Stomach (tissue), 8 donors: ENCODE measurements at regions not wholly inside any gene's neighbourhood (a gene's known extent, or its start where the extent isn't known, plus 50 kb on each side); places are given as distances from the start of the nearest gene placed in this dataset.
A peak's percentile ranks its signal among the peaks of the same experiment; 100 is the strongest.

Experiments
- DNase-seq, 2 donors: peaks; one replicate each; pipeline versions ENCODE4 v3.0.0 to v3.0.0-alpha.2; 2013 to 2019
- H3K27ac ChIP-seq, 5 donors: fragments of 200-600 bp in 4 of 5; sonication (generic) in 4 of 5; one replicate each; pipeline ENCODE4 v1.5.1; 2013 to 2019; ENCODE audit warnings: mild to moderate bottlenecking in 1 of 5, moderate library complexity in 1 of 5
- H3K27me3 ChIP-seq, 3 donors: fragments of 200-600 bp; sonication (generic); one replicate each; pipeline ENCODE4 v1.5.1; 2017 to 2019; ENCODE audit warnings: mixed run types in 1 of 3
- H3K36me3 ChIP-seq, 4 donors: fragments of 200-600 bp; sonication (generic); 1 replicate in 3 of 4; 2 replicates in 1 of 4; pipeline ENCODE4 v1.5.1; 2016 to 2019
- H3K4me1 ChIP-seq, 4 donors: fragments of 200-600 bp; sonication (generic); one replicate each; pipeline ENCODE4 v1.5.1; 2016 to 2019
- H3K4me3 ChIP-seq, 4 donors: fragments of 200-600 bp; sonication (generic) in 3 of 4; one replicate each; pipeline ENCODE4 v1.5.1; 2016 to 2019; ENCODE audit warnings: mild to moderate bottlenecking in 1 of 4
- H3K9me3 ChIP-seq, 4 donors: fragments of 200-600 bp; sonication (generic); one replicate each; pipeline ENCODE4 v1.5.1; 2016 to 2019
- EP300 ChIP-seq: sonication (generic); formaldehyde crosslinking; IDR thresholded peaks from one replicate; pipeline ENCODE4 v1.6.1; 2017; ENCODE audit warnings: antibody characterized with exemption
- POLR2A ChIP-seq, 4 donors: fragments of 450-650 bp; IDR thresholded peaks; one replicate each; pipeline ENCODE4 v1.6.1; 2016; ENCODE audit warnings: antibody characterized with exemption in 4 of 4, control low read depth in 2 of 4, mild to moderate bottlenecking in 1 of 4, moderate library complexity in 1 of 4
- POLR2AphosphoS5 ChIP-seq, 3 donors: sonication (generic); formaldehyde crosslinking; IDR thresholded peaks; one replicate each; pipeline ENCODE4 v1.6.1; 2016; ENCODE audit warnings: antibody characterized with exemption in 3 of 3
- WGBS, 5 donors: extraction: QIAGEN DNeasy Blood & Tissue Kit in 3 of 5; methylation state at CpG; one replicate each; pipeline versions ENCODE4 v1.1.5 to v1.1.7; 2013 to 2018; 5-methylcytosine and 5-hydroxymethylcytosine counted together
- intact Hi-C: fragments of 100-400 bp; cut with DNase I; formaldehyde crosslinking; loops from one replicate; pipeline ENCODE4 v1.15.1; 2023; ENCODE audit warnings: low total_unique reads
- TF ChIP-seq, protein P1 (sequence below), 7 experiments: fragments of 450-650 bp in 4 of 7; fragments of 200-600 bp in 3 of 7; sonication (generic) in 3 of 7; IDR thresholded peaks; one replicate each; pipeline ENCODE4 v1.5.1; 2016 to 2019; ENCODE audit warnings: antibody characterized with exemption in 7 of 7, control low read depth in 2 of 7, mild to moderate bottlenecking in 1 of 7
- donor health status: healthy with polysubstance abuse.
- donor health status: Bipolar disorder and iron deficiency.
- donor health status: healthy.

DNA sequence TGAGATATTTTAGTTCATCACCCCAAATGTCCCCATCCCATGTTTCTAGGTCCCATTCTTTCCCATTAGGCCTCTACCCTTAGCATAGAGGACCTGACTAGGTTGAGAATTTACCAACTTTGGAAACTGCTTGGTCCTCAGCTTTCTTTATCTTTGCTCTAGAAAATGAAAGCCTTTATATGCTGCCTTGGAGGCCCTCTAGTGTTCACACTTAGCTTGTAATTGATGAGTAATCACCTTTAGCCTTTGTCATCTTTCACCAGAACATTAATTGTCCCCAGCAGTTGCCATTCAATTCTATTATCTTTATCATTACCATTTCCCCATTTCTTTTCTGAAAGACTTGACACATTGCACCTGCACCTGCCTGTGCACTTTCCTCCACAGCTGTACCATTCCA, 589.2 kb upstream of the NR3C2 start:
- no peaks in the 10 kb centered on the region for H3K9me3 ChIP-seq
- H3K27me3 ChIP-seq = no peaks in the 10 kb centered on the region
- H3K4me3 ChIP-seq = no peak overlapping the region
- H3K27ac ChIP-seq = no peak overlapping the region
- DNase-seq = peak in 1 of 2 donors; percentile 48
- H3K4me1 ChIP-seq = peaks cover 0 to 6% (median 0%) of the 10 kb centered on the region in 4 donors
- TF ChIP-seq POLR2A (IDR thresholded peaks at IDR 0.05) (no peak), EP300 (no peak), POLR2AphosphoS5 (IDR thresholded peaks at IDR 0.05) (no peak)
- TF ChIP-seq, protein P1, sequence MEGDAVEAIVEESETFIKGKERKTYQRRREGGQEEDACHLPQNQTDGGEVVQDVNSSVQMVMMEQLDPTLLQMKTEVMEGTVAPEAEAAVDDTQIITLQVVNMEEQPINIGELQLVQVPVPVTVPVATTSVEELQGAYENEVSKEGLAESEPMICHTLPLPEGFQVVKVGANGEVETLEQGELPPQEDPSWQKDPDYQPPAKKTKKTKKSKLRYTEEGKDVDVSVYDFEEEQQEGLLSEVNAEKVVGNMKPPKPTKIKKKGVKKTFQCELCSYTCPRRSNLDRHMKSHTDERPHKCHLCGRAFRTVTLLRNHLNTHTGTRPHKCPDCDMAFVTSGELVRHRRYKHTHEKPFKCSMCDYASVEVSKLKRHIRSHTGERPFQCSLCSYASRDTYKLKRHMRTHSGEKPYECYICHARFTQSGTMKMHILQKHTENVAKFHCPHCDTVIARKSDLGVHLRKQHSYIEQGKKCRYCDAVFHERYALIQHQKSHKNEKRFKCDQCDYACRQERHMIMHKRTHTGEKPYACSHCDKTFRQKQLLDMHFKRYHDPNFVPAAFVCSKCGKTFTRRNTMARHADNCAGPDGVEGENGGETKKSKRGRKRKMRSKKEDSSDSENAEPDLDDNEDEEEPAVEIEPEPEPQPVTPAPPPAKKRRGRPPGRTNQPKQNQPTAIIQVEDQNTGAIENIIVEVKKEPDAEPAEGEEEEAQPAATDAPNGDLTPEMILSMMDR (IDR thresholded peaks at IDR 0.05) = peak in 5 of 7 experiments; percentile 8 to 51 (median 33)
- H3K36me3 ChIP-seq = no peaks in the 10 kb centered on the region
- intact Hi-C loops = no loop called here

DNA sequence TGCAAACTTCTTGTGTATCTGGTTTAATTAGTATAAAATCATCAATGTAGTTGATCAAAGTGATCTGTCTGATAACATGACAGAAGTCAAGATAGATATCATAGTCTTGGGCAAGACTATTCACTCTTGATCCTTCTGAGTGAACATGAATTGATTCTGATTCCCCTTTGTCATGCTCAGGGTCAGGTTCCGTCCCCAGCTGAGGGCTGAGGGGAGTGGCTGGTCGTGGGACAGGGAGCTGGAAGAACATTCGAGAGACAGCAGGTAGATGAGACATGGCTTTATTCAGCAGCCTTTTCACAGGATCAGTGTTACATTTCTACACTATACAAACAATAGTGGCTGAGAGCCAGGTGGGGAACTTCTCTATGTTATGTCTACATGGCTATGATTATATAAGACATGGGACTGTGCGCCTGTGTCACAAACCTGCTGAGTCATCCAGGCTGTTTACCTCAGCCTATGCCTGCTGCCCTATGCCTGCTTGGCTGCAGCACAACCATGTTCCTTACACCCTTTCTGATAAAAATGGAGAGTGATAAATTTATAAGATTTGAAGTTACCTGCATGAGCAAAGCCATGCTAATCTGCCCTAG, 586.9 kb upstream of the NR3C2 start:
- peak; percentile 57 to 69 for DNase-seq

DNA sequence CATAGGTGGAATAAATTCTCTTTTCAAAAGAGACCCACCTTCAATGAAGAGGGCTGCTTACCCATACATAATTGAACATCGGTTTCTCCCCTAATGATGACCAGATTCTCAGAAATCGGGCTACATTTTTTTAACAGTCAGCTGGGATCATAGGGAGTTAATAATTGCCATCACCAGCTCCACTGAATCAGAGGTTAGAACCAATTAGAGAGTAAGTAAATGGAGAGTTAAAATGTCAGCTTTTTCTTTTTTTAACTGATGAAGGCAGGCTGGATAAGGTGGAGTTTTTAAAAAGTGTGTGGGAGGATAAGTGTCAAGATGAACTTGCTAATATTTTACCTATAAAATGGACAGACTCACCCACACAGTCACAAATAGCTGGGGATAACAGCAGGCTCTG, 584.5 kb upstream of the NR3C2 start:
- intact Hi-C loops = no loop called here
- no peak overlapping the region for H3K4me3 ChIP-seq
- no peak for DNase-seq
- TF ChIP-seq POLR2A (IDR thresholded peaks at IDR 0.05) (no peak), EP300 (no peak), POLR2AphosphoS5 (IDR thresholded peaks at IDR 0.05) (no peak)
- TF ChIP-seq, protein P1 (IDR thresholded peaks at IDR 0.05) = no peak
- H3K4me1 ChIP-seq = peaks cover 0 to 6% (median 0%) of the 10 kb centered on the region in 4 donors
- H3K27ac ChIP-seq = no peak overlapping the region
- H3K36me3 ChIP-seq = no peaks in the 10 kb centered on the region
- H3K27me3 ChIP-seq = no peaks in the 10 kb centered on the region
- 72 to 83% (median 81%) methylated on average over 2 of the region's 2 CpGs for WGBS, 5 donors
- H3K9me3 ChIP-seq = no peaks in the 10 kb centered on the region

More for the DNA sequence above, 586.9 kb upstream of the NR3C2 start:
- intact Hi-C loops = no loop called here
- TF ChIP-seq EP300 (no peak), POLR2AphosphoS5 (IDR thresholded peaks at IDR 0.05) (peak in 1 of 3 donors; percentile 62), POLR2A (IDR thresholded peaks at IDR 0.05) (no peak)
- H3K9me3 ChIP-seq = no peaks in the 10 kb centered on the region
- no peak overlapping the region for H3K27ac ChIP-seq
- WGBS, 5 donors = 39 to 66% (median 49%) methylated on average over 4 of the region's 4 CpGs
- no peak overlapping the region for H3K4me3 ChIP-seq
- no peaks in the 10 kb centered on the region for H3K36me3 ChIP-seq
- no peaks in the 10 kb centered on the region for H3K27me3 ChIP-seq
- peaks cover 0 to 6% (median 0%) of the 10 kb centered on the region in 4 donors for H3K4me1 ChIP-seq

DNA sequence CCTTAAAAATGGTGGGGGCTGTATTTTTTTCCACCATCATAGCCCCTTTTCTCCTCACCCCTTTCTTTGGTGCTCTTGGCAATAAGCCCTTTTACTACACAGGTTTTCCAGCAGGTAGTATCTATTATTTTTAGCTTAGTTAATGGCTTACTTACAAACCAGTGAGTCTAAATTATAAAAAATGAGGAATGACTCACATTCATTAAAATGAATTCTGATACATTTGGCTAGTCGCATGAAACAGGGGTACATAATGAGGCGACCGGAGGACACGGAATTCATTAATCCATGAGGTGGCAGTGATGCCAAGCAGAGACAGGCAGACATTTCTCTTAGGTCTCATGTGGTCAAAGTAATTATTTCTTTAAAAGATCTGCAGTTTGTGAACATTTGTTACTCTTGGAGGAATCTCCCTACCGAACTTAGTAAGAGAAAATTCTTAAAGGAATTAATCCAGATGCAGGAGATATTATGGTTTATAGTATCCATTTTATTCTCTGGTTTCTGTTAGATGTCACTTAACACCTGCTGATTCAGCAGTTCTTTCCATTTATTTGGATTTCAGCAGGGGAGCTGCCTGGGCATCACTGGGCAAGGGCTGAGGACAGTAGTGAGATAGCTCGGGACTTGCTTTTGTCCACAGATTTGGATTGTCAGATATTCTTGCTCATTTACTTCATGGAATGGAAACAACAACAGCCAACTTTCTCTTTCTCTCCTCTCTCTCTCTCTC, 575.0 kb upstream of the NR3C2 start:
- Histone ChIP-seq H3K4me3 (no peak overlapping the region), H3K27me3 (no peaks in the 10 kb centered on the region), H3K27ac (no peak overlapping the region), H3K9me3 (peaks cover 0 to under 1% (median 0%) of the 10 kb centered on the region in 4 donors), H3K36me3 (no peaks in the 10 kb centered on the region), H3K4me1 (no peaks in the 10 kb centered on the region)
- WGBS, 5 donors = 79 to 94% (median 88%) methylated on average over 6 of the region's 6 CpGs
- DNase-seq = no peak
- intact Hi-C loops = no loop called here
- no peak for TF ChIP-seq EP300
- TF ChIP-seq POLR2A (IDR thresholded peaks at IDR 0.05) = no peak
- TF ChIP-seq, protein P1 (IDR thresholded peaks at IDR 0.05) = no peak
- no peak for TF ChIP-seq POLR2AphosphoS5 (IDR thresholded peaks at IDR 0.05)

DNA sequence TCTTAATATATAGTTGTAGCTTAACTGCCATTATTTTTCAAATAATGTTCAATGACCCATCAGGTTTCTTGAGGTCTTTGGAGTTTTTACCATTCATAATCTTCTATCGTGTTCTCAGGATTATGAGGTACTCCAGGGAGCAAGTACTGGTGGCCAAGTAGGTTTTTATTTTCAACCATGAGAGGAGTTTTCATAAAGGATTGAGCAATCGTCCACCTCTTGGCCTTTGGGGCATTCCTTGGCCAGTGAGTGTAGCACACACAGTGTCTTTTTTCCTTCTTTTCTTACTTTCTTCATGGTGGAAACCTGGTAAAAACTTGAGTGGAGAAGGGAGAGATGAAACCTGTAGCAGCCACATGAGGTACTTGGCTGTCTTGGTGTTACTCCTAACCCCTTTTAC, 567.0 kb upstream of the NR3C2 start:
- no peak overlapping the region for H3K4me3 ChIP-seq
- H3K9me3 ChIP-seq = peaks cover 0 to 4% (median 0%) of the 10 kb centered on the region in 4 donors
- no peak overlapping the region for H3K27ac ChIP-seq
- H3K36me3 ChIP-seq = no peaks in the 10 kb centered on the region
- no peaks in the 10 kb centered on the region for H3K27me3 ChIP-seq
- no peak for DNase-seq
- H3K4me1 ChIP-seq = peaks cover 0 to 7% (median 3%) of the 10 kb centered on the region in 4 donors
- TF ChIP-seq POLR2A (IDR thresholded peaks at IDR 0.05) (no peak), EP300 (no peak), POLR2AphosphoS5 (IDR thresholded peaks at IDR 0.05) (no peak)
- TF ChIP-seq, protein P1 (IDR thresholded peaks at IDR 0.05) = no peak
- intact Hi-C loops = no loop called here
- 68 to 89% (median 84%) methylated on average over 2 of the region's 2 CpGs for WGBS, 5 donors
